ENCODE measurements at regions not wholly inside any gene's neighbourhood (a gene's known extent, or its start where the extent isn't known, plus 50 kb on each side); places are given as distances from the start of the nearest gene placed in this dataset.

DNA sequence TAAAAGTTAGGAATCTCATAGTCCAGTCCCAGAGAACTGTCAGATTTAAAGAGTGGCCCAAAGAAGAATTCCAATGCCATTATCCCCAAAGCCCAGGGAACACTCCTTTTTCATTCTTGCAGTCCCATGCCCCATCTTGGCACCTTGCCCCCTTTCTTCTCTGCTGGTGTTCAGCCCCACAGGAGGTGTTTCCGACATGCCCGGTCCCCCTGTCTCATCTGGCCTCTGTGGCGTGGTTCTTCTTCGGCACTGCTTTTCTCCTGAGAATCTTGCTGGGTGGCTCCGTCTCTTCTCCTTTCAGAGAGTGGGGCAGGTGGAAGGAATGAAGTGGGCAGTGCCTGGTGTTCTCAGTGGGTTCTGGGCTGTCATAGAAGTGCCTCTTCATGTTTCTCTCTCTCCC lies 64.7 kb downstream of the VCPKMT start:
- DNase-seq (ENCODE audit: low spot score) = no peak
- Mint-ChIP-seq H3K4me3 (no peak overlapping the region), H3K27ac (no peak overlapping the region), H3K36me3 (no peaks in the 10 kb centered on the region), H3K4me1 (peaks cover 8% of the 10 kb centered on the region), H3K27me3 (ENCODE audit: low read depth) (no peaks in the 10 kb centered on the region), H3K9me3 (peaks cover 4% of the 10 kb centered on the region; the same call in 1 of the 2 replicates)
- ChIA-PET CTCF (no interaction called here), POLR2A (no interaction called here)
- no peak for ATAC-seq
- TF ChIP-seq, protein P1, sequence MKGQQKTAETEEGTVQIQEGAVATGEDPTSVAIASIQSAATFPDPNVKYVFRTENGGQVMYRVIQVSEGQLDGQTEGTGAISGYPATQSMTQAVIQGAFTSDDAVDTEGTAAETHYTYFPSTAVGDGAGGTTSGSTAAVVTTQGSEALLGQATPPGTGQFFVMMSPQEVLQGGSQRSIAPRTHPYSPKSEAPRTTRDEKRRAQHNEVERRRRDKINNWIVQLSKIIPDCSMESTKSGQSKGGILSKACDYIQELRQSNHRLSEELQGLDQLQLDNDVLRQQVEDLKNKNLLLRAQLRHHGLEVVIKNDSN (CRISPR knock-in tag; IDR thresholded peaks at IDR 0.05) = no peak
- TF ChIP-seq, protein P2, sequence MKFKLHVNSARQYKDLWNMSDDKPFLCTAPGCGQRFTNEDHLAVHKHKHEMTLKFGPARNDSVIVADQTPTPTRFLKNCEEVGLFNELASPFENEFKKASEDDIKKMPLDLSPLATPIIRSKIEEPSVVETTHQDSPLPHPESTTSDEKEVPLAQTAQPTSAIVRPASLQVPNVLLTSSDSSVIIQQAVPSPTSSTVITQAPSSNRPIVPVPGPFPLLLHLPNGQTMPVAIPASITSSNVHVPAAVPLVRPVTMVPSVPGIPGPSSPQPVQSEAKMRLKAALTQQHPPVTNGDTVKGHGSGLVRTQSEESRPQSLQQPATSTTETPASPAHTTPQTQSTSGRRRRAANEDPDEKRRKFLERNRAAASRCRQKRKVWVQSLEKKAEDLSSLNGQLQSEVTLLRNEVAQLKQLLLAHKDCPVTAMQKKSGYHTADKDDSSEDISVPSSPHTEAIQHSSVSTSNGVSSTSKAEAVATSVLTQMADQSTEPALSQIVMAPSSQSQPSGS (CRISPR knock-in tag; IDR thresholded peaks at IDR 0.05; ENCODE audit: borderline replicate concordance, low read depth) = no peak
- TF ChIP-seq GABPB1 (CRISPR knock-in tag; IDR thresholded peaks at IDR 0.05) = no peak
- TF ChIP-seq, protein P3, sequence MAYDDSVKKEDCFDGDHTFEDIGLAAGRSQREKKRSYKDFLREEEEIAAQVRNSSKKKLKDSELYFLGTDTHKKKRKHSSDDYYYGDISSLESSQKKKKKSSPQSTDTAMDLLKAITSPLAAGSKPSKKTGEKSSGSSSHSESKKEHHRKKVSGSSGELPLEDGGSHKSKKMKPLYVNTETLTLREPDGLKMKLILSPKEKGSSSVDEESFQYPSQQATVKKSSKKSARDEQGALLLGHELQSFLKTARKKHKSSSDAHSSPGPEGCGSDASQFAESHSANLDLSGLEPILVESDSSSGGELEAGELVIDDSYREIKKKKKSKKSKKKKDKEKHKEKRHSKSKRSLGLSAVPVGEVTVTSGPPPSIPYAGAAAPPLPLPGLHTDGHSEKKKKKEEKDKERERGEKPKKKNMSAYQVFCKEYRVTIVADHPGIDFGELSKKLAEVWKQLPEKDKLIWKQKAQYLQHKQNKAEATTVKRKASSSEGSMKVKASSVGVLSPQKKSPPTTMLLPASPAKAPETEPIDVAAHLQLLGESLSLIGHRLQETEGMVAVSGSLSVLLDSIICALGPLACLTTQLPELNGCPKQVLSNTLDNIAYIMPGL (CRISPR knock-in tag; IDR thresholded peaks at IDR 0.05) = no peak
- no peak for TF ChIP-seq TEAD4 (CRISPR knock-in tag; IDR thresholded peaks at IDR 0.05)
- TF ChIP-seq, protein P4, sequence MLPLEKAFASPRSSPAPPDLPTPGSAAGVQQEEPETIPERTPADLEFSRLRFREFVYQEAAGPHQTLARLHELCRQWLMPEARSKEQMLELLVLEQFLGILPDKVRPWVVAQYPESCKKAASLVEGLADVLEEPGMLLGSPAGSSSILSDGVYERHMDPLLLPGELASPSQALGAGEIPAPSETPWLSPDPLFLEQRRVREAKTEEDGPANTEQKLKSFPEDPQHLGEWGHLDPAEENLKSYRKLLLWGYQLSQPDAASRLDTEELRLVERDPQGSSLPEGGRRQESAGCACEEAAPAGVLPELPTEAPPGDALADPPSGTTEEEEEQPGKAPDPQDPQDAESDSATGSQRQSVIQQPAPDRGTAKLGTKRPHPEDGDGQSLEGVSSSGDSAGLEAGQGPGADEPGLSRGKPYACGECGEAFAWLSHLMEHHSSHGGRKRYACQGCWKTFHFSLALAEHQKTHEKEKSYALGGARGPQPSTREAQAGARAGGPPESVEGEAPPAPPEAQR (CRISPR knock-in tag; IDR thresholded peaks at IDR 0.05) = no peak
- no peak for TF ChIP-seq NR1H2 (CRISPR knock-in tag; IDR thresholded peaks at IDR 0.05)
- no peak for TF ChIP-seq ETV6 (CRISPR knock-in tag; IDR thresholded peaks at IDR 0.05)
- TF ChIP-seq, protein P5, sequence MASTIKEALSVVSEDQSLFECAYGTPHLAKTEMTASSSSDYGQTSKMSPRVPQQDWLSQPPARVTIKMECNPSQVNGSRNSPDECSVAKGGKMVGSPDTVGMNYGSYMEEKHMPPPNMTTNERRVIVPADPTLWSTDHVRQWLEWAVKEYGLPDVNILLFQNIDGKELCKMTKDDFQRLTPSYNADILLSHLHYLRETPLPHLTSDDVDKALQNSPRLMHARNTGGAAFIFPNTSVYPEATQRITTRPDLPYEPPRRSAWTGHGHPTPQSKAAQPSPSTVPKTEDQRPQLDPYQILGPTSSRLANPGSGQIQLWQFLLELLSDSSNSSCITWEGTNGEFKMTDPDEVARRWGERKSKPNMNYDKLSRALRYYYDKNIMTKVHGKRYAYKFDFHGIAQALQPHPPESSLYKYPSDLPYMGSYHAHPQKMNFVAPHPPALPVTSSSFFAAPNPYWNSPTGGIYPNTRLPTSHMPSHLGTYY (CRISPR knock-in tag; IDR thresholded peaks at IDR 0.05) = no peak
- TF ChIP-seq, protein P6, sequence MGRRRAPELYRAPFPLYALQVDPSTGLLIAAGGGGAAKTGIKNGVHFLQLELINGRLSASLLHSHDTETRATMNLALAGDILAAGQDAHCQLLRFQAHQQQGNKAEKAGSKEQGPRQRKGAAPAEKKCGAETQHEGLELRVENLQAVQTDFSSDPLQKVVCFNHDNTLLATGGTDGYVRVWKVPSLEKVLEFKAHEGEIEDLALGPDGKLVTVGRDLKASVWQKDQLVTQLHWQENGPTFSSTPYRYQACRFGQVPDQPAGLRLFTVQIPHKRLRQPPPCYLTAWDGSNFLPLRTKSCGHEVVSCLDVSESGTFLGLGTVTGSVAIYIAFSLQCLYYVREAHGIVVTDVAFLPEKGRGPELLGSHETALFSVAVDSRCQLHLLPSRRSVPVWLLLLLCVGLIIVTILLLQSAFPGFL (CRISPR knock-in tag; IDR thresholded peaks at IDR 0.05; ENCODE audit: borderline replicate concordance) = no peak
- TF ChIP-seq, protein P7, sequence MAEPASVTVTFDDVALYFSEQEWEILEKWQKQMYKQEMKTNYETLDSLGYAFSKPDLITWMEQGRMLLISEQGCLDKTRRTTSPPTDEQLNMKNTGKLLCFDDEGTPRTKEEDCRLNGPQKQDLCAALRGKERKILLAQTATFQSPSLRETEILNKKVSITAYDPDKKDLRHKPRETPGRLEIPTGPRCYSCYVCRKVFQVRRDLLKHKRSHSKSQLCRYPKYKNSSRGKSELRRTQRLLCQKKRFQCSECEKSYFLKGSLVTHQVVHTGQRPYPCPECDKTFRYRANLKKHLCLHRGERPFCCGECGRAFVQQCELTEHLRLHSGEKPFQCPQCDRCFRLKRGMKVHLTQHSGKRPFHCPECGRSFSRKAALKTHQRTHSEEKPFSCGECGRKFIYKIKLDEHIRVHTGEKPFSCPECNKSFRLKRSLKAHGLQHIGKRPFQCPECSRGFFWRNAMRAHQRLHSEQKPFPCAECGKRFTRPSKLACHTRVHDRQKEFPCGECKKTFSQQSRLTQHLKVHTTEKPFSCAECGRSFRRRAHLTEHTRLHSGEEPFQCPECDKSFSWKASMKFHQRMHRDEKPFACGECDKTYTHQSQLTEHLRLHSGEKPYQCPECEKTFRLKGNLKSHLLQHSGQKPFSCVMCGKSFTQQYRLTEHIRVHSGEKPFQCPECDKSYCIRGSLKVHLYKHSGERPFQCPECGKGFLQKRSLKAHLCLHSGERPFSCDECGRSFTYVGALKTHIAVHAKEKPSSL (CRISPR knock-in tag; conservative IDR thresholded peaks at IDR 0.05) = no peak
- TF ChIP-seq GTF2I (CRISPR knock-in tag; conservative IDR thresholded peaks at IDR 0.05) = no peak
- no peak for TF ChIP-seq TEAD1 (CRISPR knock-in tag; IDR thresholded peaks at IDR 0.05)

DNA sequence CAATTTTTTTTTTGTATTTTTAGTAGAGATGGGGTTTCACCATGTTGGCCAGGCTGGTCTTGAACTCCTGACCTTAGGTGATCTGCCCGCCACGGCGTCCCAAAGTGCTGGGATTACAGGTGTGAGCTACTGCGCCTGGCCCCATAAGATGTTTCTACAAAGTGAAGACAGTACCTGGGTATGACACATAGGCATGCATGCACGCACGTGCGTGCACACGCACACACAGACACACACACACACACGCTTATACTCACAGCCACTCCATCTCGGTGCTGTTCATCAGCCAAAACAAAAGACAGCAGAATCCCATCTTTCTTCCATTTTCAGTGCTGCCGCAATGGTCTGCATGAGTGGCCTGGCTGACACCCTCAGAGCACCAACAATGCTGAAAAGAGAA lies 63.9 kb downstream of the VCPKMT start:
- Mint-ChIP-seq H3K4me3 (no peak overlapping the region), H3K27me3 (ENCODE audit: low read depth) (no peaks in the 10 kb centered on the region), H3K36me3 (no peaks in the 10 kb centered on the region), H3K9me3 (peaks cover 4% of the 10 kb centered on the region; the same call in 1 of the 2 replicates), H3K27ac (no peak overlapping the region), H3K4me1 (0 out of 2 replicates have a peak, but pooled peaks cover 4% of the 10 kb centered on the region)
- DNase-seq (ENCODE audit: low spot score) = no peak
- POLR2A ChIA-PET = no interaction called here
- CTCF ChIA-PET = no interaction called here
- ATAC-seq = no peak
- no peak for TF ChIP-seq ZNF138 (CRISPR knock-in tag; conservative IDR thresholded peaks at IDR 0.05)
- TF ChIP-seq, protein P8, sequence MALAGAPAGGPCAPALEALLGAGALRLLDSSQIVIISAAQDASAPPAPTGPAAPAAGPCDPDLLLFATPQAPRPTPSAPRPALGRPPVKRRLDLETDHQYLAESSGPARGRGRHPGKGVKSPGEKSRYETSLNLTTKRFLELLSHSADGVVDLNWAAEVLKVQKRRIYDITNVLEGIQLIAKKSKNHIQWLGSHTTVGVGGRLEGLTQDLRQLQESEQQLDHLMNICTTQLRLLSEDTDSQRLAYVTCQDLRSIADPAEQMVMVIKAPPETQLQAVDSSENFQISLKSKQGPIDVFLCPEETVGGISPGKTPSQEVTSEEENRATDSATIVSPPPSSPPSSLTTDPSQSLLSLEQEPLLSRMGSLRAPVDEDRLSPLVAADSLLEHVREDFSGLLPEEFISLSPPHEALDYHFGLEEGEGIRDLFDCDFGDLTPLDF (CRISPR knock-in tag; IDR thresholded peaks at IDR 0.05) = no peak
- TF ChIP-seq, protein P9, sequence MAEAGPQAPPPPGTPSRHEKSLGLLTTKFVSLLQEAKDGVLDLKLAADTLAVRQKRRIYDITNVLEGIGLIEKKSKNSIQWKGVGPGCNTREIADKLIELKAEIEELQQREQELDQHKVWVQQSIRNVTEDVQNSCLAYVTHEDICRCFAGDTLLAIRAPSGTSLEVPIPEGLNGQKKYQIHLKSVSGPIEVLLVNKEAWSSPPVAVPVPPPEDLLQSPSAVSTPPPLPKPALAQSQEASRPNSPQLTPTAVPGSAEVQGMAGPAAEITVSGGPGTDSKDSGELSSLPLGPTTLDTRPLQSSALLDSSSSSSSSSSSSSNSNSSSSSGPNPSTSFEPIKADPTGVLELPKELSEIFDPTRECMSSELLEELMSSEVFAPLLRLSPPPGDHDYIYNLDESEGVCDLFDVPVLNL (CRISPR knock-in tag; IDR thresholded peaks at IDR 0.05; ENCODE audit: borderline replicate concordance, low read depth) = no peak
- no peak for TF ChIP-seq ETV6 (CRISPR knock-in tag; IDR thresholded peaks at IDR 0.05)
- TF ChIP-seq, protein P10, sequence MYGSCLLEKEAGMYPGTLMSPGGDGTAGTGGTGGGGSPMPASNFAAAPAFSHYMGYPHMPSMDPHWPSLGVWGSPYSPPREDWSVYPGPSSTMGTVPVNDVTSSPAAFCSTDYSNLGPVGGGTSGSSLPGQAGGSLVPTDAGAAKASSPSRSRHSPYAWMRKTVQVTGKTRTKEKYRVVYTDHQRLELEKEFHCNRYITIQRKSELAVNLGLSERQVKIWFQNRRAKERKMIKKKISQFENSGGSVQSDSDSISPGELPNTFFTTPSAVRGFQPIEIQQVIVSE (CRISPR knock-in tag; IDR thresholded peaks at IDR 0.05; ENCODE audit: borderline replicate concordance) = no peak
- TF ChIP-seq GRHL2 (CRISPR knock-in tag; IDR thresholded peaks at IDR 0.05; ENCODE audit: insufficient replicate concordance, severe bottlenecking) = no peak
- TF ChIP-seq TEAD4 (CRISPR knock-in tag; IDR thresholded peaks at IDR 0.05) = no peak
- TF ChIP-seq FOXJ3 (CRISPR knock-in tag; IDR thresholded peaks at IDR 0.05; ENCODE audit: borderline replicate concordance) = no peak
- no peak for TF ChIP-seq EMX1 (CRISPR knock-in tag; IDR thresholded peaks at IDR 0.05)
- no peak for TF ChIP-seq NR2C2 (CRISPR knock-in tag; IDR thresholded peaks at IDR 0.05)
- no peak for TF ChIP-seq NR3C1 (CRISPR knock-in tag; conservative IDR thresholded peaks at IDR 0.05; ENCODE audit: low read depth)
